ENCODE measurements at regions not wholly inside any gene's neighbourhood (a gene's known extent, or its start where the extent isn't known, plus 50 kb on each side); places are given as distances from the start of the nearest gene placed in this dataset.

DNA sequence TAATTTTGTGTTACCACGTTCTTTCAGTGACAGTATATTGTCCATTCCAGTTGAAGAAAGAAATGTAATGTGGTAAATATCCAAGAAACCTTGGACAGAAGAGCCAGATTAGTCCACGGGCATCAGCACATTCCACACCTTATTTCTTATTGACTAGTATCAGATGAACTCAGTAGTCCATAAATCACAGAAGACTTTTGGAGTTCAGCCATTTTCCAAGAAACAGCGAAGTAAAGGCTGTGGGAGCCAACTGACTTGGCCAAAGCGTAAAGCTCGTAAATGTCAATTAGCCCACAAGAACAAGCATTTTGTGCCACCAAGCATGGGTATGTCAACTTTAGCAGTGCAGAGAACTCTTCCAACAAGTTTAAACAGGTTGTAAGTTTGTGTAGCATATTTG, 60.2 kb upstream of the STARD4 start:
- no peak for DNase-seq

DNA sequence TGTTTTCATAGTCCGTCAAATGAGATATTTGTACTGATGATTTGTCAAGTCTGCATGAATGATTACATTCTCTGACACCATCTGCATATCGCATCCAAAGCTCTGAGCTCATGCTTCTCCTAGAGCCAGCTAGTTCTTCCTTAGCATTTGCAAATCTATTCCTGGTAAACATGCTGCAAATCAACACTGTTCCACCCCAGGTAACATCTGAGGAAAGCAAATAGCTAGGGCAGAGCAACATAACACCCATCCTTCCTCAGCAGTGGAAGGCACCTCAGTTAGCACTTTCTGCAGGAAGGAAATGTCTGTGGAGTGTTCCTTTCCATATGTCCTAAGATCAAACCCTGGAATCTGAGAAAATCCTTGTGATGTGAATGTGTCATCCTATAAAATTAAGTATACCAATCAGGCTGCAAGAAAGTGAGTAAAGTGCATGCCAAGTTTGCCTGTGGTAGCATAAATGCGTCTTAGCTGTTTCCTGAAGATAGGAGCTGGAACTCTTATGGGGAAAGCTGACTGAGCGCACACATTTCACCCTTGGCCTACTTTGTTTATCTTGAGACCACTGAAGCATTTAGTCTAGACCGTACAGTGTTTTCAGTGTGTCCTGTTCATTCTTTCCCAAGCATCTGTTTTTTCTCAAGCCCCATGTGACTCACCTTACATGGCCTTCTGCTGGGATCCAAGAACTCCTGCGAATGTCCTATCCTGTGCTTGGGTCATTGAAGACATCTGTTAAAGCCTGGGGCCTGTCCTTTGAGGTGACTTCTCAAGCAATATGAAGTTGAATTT, 50.9 kb upstream of the STARD4 start:
- DNase-seq, result no peak

DNA sequence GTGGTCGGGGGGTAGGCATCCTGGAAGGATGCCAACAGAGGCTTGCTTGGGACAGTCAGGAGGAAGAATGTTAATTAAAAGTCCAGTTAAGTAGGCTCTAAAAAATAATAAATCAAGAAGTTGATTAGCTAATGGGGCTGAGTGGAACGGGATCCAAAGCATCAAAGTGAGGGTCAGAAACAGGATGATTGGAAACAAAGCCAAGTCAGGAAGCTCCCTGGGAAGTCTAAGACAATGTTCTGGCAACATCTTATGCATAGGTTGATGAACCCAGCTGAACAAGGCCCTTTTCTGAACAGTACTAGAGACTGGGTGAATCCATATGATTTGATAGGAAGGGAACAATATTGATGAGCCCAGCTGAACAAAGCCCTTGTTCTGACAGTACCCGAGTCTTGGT, 50.2 kb upstream of the STARD4 start:
- DNase-seq, result no peak

Data from CD4-positive, alpha-beta T cell treated with Interleukin-4 for 1 hour (primary cell).